MM.1S (cell line): ENCODE measurements at regions not wholly inside any gene's neighbourhood (a gene's known extent, or its start where the extent isn't known, plus 50 kb on each side); places are given as distances from the start of the nearest gene placed in this dataset.

Experiments used
- DNase-seq: peaks from one replicate; pipeline ENCODE4 v3.0.0-alpha.2; 2015
- H2AFZ ChIP-seq: fragments of 300-600 bp; sonication (generic); 2 replicates; pipeline ENCODE4 v1.6.0; 2016; ENCODE audit warnings: antibody characterized with exemption, low read length
- H3F3A ChIP-seq: fragments of 300-600 bp; sonication (generic); 2 replicates; pipeline ENCODE4 v1.6.1; 2016; ENCODE audit warnings: mild to moderate bottlenecking, antibody characterized with exemption, low read length, moderate library complexity, mixed read lengths; ENCODE audit not compliant: insufficient read depth
- H3K27ac ChIP-seq: fragments of 300-600 bp; sonication (generic); 2 replicates; pipeline ENCODE4 v1.5.1; 2016; ENCODE audit warnings: mild to moderate bottlenecking, low read length
- H3K27me3 ChIP-seq: fragments of 300-600 bp; sonication (generic); replicated peaks from 2 replicates; pipeline ENCODE4 v1.6.0; 2016; ENCODE audit warnings: low read length; ENCODE audit not compliant: insufficient read depth
- H3K36me3 ChIP-seq: fragments of 300-600 bp; sonication (generic); replicated peaks from 2 replicates; pipeline ENCODE4 v1.6.1; 2016; ENCODE audit warnings: mild to moderate bottlenecking, low read length, mixed read lengths; ENCODE audit not compliant: insufficient read depth
- H3K4me1 ChIP-seq: fragments of 300-600 bp; sonication (generic); 2 replicates; pipeline ENCODE4 v1.6.1; 2016; ENCODE audit warnings: low read length, mixed read lengths
- H3K4me2 ChIP-seq: fragments of 300-600 bp; sonication (generic); 2 replicates; pipeline ENCODE4 v1.6.0; 2016; ENCODE audit warnings: low read depth, low read length
- H3K4me3 ChIP-seq: fragments of 300-600 bp; sonication (generic); 2 replicates; pipeline ENCODE4 v1.5.1; 2016; ENCODE audit warnings: low read length, mixed read lengths
- H3K79me2 ChIP-seq: fragments of 300-600 bp; sonication (generic); 2 replicates; pipeline ENCODE4 v1.6.1; 2016; ENCODE audit warnings: mixed run types, low read length, mixed read lengths
- H3K9ac ChIP-seq: fragments of 300-600 bp; sonication (generic); 2 replicates; pipeline ENCODE4 v1.6.1; 2016; ENCODE audit warnings: low read length, mixed read lengths
- H3K9me2 ChIP-seq: fragments of 300-600 bp; sonication (generic); replicated peaks from 2 replicates; pipeline ENCODE4 v1.6.1; 2016; ENCODE audit warnings: mild to moderate bottlenecking, low read length, mixed read lengths; ENCODE audit not compliant: insufficient read depth
- H3K9me3 ChIP-seq: fragments of 300-600 bp; sonication (generic); replicated peaks from 2 replicates; pipeline ENCODE4 v1.6.1; 2016; ENCODE audit warnings: mild to moderate bottlenecking, low read length, mixed read lengths; ENCODE audit not compliant: insufficient read depth
- H4K20me1 ChIP-seq: fragments of 300-600 bp; sonication (generic); 2 replicates; pipeline ENCODE4 v1.6.1; 2016; ENCODE audit warnings: mild to moderate bottlenecking, low read length, moderate library complexity, mixed read lengths; ENCODE audit not compliant: insufficient read depth
- EZH2 ChIP-seq: fragments of 300-600 bp; sonication (generic); optimal IDR thresholded peaks from 2 replicates; pipeline ENCODE3; 2017; ENCODE audit warnings: low read depth, mild to moderate bottlenecking, antibody characterized with exemption, low read length, mixed read lengths
- EZH2phosphoT487 ChIP-seq: fragments of 300-600 bp; sonication (generic); IDR thresholded peaks from 2 replicates; pipeline ENCODE4 v1.6.1; 2018; ENCODE audit warnings: antibody characterized with exemption, low read length
- TF ChIP-seq, protein P1 (sequence below): fragments of 300-600 bp; sonication (generic); IDR thresholded peaks from 2 replicates; pipeline ENCODE4 v1.5.1; 2016; ENCODE audit warnings: antibody characterized with exemption, low read length, mixed read lengths

DNA sequence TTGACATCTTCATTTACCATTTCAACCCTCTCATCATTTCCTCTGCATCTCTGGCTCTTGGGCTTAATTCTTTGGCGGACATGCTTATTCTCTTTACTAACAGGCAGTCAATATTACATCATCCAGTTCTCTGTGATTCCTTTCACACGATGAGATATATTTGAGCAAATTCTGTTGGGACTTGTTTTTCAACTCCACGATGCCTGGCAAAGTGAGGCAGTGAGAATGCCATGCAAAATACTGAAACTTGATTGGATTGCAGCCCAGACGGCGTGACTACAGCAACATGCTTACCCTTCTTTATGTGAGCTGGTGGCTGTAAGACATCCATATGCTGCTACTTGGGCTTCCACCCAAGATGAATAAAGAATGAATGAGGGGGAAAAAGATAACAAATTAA lies 101.7 kb upstream of the SPACA1 start:
- H3K79me2 ChIP-seq: no peaks in the 10 kb centered on the region
- no peak overlapping the region for H2AFZ ChIP-seq
- no peaks in the 10 kb centered on the region for H3K36me3 ChIP-seq
- no peaks in the 10 kb centered on the region for H3K27me3 ChIP-seq
- H3K9ac ChIP-seq: no peak overlapping the region
- no peaks in the 10 kb centered on the region for H3F3A ChIP-seq
- H3K9me3 ChIP-seq: no peaks in the 10 kb centered on the region
- no peaks in the 10 kb centered on the region for H3K9me2 ChIP-seq
- no peak overlapping the region for H3K4me2 ChIP-seq
- DNase-seq: no peak
- H3K27ac ChIP-seq: no peak overlapping the region
- H3K4me1 ChIP-seq: no peaks in the 10 kb centered on the region
- no peaks in the 10 kb centered on the region for H4K20me1 ChIP-seq
- H3K4me3 ChIP-seq: no peak overlapping the region
- TF ChIP-seq, protein P1, sequence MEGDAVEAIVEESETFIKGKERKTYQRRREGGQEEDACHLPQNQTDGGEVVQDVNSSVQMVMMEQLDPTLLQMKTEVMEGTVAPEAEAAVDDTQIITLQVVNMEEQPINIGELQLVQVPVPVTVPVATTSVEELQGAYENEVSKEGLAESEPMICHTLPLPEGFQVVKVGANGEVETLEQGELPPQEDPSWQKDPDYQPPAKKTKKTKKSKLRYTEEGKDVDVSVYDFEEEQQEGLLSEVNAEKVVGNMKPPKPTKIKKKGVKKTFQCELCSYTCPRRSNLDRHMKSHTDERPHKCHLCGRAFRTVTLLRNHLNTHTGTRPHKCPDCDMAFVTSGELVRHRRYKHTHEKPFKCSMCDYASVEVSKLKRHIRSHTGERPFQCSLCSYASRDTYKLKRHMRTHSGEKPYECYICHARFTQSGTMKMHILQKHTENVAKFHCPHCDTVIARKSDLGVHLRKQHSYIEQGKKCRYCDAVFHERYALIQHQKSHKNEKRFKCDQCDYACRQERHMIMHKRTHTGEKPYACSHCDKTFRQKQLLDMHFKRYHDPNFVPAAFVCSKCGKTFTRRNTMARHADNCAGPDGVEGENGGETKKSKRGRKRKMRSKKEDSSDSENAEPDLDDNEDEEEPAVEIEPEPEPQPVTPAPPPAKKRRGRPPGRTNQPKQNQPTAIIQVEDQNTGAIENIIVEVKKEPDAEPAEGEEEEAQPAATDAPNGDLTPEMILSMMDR: no peak
- TF ChIP-seq EZH2phosphoT487 (no peak), EZH2 (no peak)

DNA sequence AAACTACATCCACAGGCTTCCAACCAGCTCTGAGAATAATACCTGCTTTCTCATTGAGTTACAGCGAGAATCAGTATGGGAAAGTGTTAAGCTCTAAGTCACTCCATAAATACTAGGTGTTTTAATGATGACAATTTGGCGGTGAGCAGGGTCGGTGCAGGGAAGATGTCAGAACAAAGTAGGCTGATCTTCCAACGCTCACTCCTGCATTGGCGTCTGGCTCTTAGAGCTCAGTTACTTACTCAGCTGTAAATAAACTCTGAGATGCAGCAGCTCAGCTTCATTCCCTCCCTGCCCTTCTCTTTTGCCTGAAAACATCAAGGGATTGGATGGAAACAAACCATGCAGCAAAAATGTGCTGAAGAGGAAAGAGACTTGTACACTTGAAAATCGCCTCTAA lies 102.5 kb upstream of the SPACA1 start:
- H3K9me3 ChIP-seq: no peaks in the 10 kb centered on the region
- no peak for DNase-seq
- no peak overlapping the region for H3K9ac ChIP-seq
- H3K27me3 ChIP-seq: no peaks in the 10 kb centered on the region
- H3K36me3 ChIP-seq: no peaks in the 10 kb centered on the region
- H2AFZ ChIP-seq: no peak overlapping the region
- H3K4me2 ChIP-seq: no peak overlapping the region
- H3K27ac ChIP-seq: no peak overlapping the region
- H3K79me2 ChIP-seq: no peaks in the 10 kb centered on the region
- no peaks in the 10 kb centered on the region for H3K4me1 ChIP-seq
- H3K9me2 ChIP-seq: no peaks in the 10 kb centered on the region
- TF ChIP-seq EZH2phosphoT487 (no peak), EZH2 (no peak)
- TF ChIP-seq, protein P1: no peak
- no peaks in the 10 kb centered on the region for H3F3A ChIP-seq
- no peak overlapping the region for H3K4me3 ChIP-seq
- no peaks in the 10 kb centered on the region for H4K20me1 ChIP-seq

DNA sequence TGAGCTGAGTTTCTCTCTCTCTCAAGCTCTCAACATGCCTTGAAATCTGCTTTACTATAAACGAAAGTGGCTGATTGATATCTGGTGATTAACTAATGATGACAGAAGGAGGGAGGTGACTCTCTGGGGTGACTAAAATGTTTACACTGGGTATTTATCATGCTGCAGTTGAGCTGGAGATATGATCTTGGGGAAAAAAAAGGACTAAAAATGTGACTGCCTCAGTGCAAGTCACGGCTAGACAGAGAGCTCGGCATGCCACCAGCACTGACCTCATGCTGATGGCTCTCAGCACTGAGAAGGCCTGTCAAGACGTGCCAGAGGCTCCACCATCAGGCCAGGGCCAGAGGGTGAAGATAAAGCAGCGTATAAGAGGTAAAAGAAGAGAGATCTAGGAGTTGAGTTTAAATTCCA lies 103.1 kb upstream of the SPACA1 start:
- no peaks in the 10 kb centered on the region for H3F3A ChIP-seq
- no peaks in the 10 kb centered on the region for H4K20me1 ChIP-seq
- no peaks in the 10 kb centered on the region for H3K27me3 ChIP-seq
- H3K36me3 ChIP-seq: no peaks in the 10 kb centered on the region
- no peaks in the 10 kb centered on the region for H3K9me2 ChIP-seq
- no peaks in the 10 kb centered on the region for H3K9me3 ChIP-seq
- H3K4me3 ChIP-seq: no peak overlapping the region
- no peak for TF ChIP-seq EZH2
- TF ChIP-seq, protein P1: no peak
- TF ChIP-seq EZH2phosphoT487: no peak
- no peak overlapping the region for H3K9ac ChIP-seq
- H3K4me1 ChIP-seq: no peaks in the 10 kb centered on the region
- H3K4me2 ChIP-seq: no peak overlapping the region
- no peaks in the 10 kb centered on the region for H3K79me2 ChIP-seq
- no peak for DNase-seq
- H2AFZ ChIP-seq: no peak overlapping the region
- no peak overlapping the region for H3K27ac ChIP-seq
